Suprapubic skin (tissue), 4 donors: ENCODE measurements at regions not wholly inside any gene's neighbourhood (a gene's known extent, or its start where the extent isn't known, plus 50 kb on each side); places are given as distances from the start of the nearest gene placed in this dataset.

Experiments
- CTCF ChIP-seq, 2 donors: fragments of 200-600 bp in 1 of 2; fragments of 450-650 bp in 1 of 2; sonication (generic) in 1 of 2; IDR thresholded peaks; one replicate each; pipeline ENCODE4 v1.5.1; 2016 to 2019; ENCODE audit warnings: antibody characterized with exemption in 2 of 2, mild to moderate bottlenecking in 1 of 2, moderate library complexity in 1 of 2
- POLR2A ChIP-seq, 2 donors: fragments of 450-650 bp; IDR thresholded peaks; one replicate each; pipeline ENCODE4 v1.6.1; 2017; ENCODE audit warnings: antibody characterized with exemption in 2 of 2, mild to moderate bottlenecking in 2 of 2, moderate library complexity in 2 of 2
- POLR2AphosphoS5 ChIP-seq, 3 donors: sonication (generic); formaldehyde crosslinking; IDR thresholded peaks; one replicate each; pipeline ENCODE4 v1.6.1; 2017; ENCODE audit warnings: antibody characterized with exemption in 3 of 3

- TF ChIP-seq POLR2A (IDR thresholded peaks at IDR 0.05) (no peak), CTCF (IDR thresholded peaks at IDR 0.05) (no peak), POLR2AphosphoS5 (IDR thresholded peaks at IDR 0.05) (no peak)
These were observed 146.1 kb downstream of the SMAD6 start for GRCh38 chr15:66848116-66848515.
